ENCODE measurements at regions not wholly inside any gene's neighbourhood (a gene's known extent, or its start where the extent isn't known, plus 50 kb on each side); places are given as distances from the start of the nearest gene placed in this dataset.

- H3K27ac ChIP-seq: no peak overlapping the region
- peak; percentile 89 for DNase-seq (ENCODE audit: low spot score)
- CTCF ChIA-PET: interaction anchor here (0.5 kb wide), 1 partner anchor 431 kb away, joined by 3 read pairs; no protein-coding TSS in a partner anchor
- POLR2A ChIA-PET (ENCODE audit: low non-redundant PET): no interaction called here
- TF ChIP-seq CTCF (conservative IDR thresholded peaks at IDR 0.05; ENCODE audit: low read depth): no peak
These were observed 265.1 kb downstream of the FGFR2 start for GRCh38 chr10:121332829-121333765.

- ChIA-PET POLR2A (ENCODE audit: low non-redundant PET) (no interaction called here), CTCF (interaction anchor here (0.7 kb wide), 1 partner anchor 28 kb away, joined by 3 read pairs; no protein-coding TSS in a partner anchor)
- no peak for DNase-seq (ENCODE audit: low spot score)
- TF ChIP-seq CTCF (conservative IDR thresholded peaks at IDR 0.05; ENCODE audit: low read depth): no peak
- no peak overlapping the region for H3K27ac ChIP-seq
These were observed 262.8 kb downstream of the FGFR2 start for GRCh38 chr10:121335386-121335925.

- H3K27ac ChIP-seq: no peak overlapping the region
- ChIA-PET POLR2A (ENCODE audit: low non-redundant PET) (no interaction called here), CTCF (no interaction called here)
- TF ChIP-seq CTCF (conservative IDR thresholded peaks at IDR 0.05; ENCODE audit: low read depth): no peak
- DNase-seq (ENCODE audit: low spot score): no peak
These were observed 260.8 kb downstream of the FGFR2 start for GRCh38 chr10:121337427-121337826.

GRCh38 chr10:121338206-121338980, 259.9 kb downstream of the FGFR2 start:
- POLR2A ChIA-PET (ENCODE audit: low non-redundant PET): no interaction called here
- H3K27ac ChIP-seq: no peak overlapping the region
- CTCF ChIA-PET: interaction anchor here (0.6 kb wide), 1 partner anchor 91 kb away, joined by 6 read pairs; no protein-coding TSS in a partner anchor

GRCh38 chr10:121339114-121339513, 259.1 kb downstream of the FGFR2 start:
- DNase-seq (ENCODE audit: low spot score): no peak
- no peak overlapping the region for H3K27ac ChIP-seq
- TF ChIP-seq CTCF (conservative IDR thresholded peaks at IDR 0.05; ENCODE audit: low read depth): no peak
- CTCF ChIA-PET: no interaction called here
- POLR2A ChIA-PET (ENCODE audit: low non-redundant PET): interaction anchor here (0.5 kb wide), 1 partner anchor 108 kb away, joined by 6 read pairs; no protein-coding TSS in a partner anchor

More at GRCh38 chr10:121338206-121338980, 259.9 kb downstream of the FGFR2 start:
- DNase-seq (ENCODE audit: low spot score): no peak
- TF ChIP-seq CTCF (conservative IDR thresholded peaks at IDR 0.05; ENCODE audit: low read depth): no peak

- no peak overlapping the region for H3K27ac ChIP-seq
- DNase-seq (ENCODE audit: low spot score): no peak
- TF ChIP-seq CTCF (conservative IDR thresholded peaks at IDR 0.05; ENCODE audit: low read depth): no peak
- ChIA-PET CTCF (no interaction called here), POLR2A (ENCODE audit: low non-redundant PET) (no interaction called here)
These were observed 257.9 kb downstream of the FGFR2 start for GRCh38 chr10:121340271-121340831.
